HepG2 (cell line): ENCODE measurements at regions not wholly inside any gene's neighbourhood (a gene's known extent, or its start where the extent isn't known, plus 50 kb on each side); places are given as distances from the start of the nearest gene placed in this dataset.
"Not testable (repeated sequence)": the region's sequence is repeated elsewhere in the genome, so short reads cannot be mapped to it uniquely, and the experiment has no call there.

Experiments used
- ATAC-seq: fragments of 200-7000 bp; cut with Tn5 transposase; 3 replicates; pipeline ENCODE4 v1.9.1; 2020; ENCODE audit warnings: mild to moderate bottlenecking, moderate library complexity
- BruUV-seq: library from RNA; stranded (reverse); fragments of 400-500 nt; replicated peaks from 2 replicates; lab custom pipeline; 2021; lab: Mats Ljungman, UMichigan
- CTCF ChIA-PET: fragments of 300-600 bp; formaldehyde crosslinking; extraction: SDS; loops from one replicate; lab custom pipeline; 2021; ENCODE audit warnings: low total read pairs, inconsistent platforms, low intra/inter-chr PET ratio; lab: Yijun Ruan, JAX
- POLR2A ChIA-PET: fragments of 350-600 bp; sonication (Branson Sonifier 250); formaldehyde crosslinking; loops from one replicate; lab custom pipeline; 2020; ENCODE audit warnings: antibody characterized with exemption, inconsistent platforms; lab: Yijun Ruan, JAX
- DNase-seq: peaks from one replicate; pipeline ENCODE4 v3.0.0-alpha.2; 2015; ENCODE audit warnings: low spot score
- FAIRE-seq: peaks from 3 replicates; lab custom pipeline; 2011; peaks lifted over from hg19 to GRCh38; lab: Jason Lieb, UNC
- H2AFZ ChIP-seq: one replicate; pipeline ENCODE4 v1.6.1; 2011; ENCODE audit warnings: low read length, inconsistent platforms
- H3K27ac ChIP-seq: fragments of 300-600 bp; 3 replicates; pipeline ENCODE4 v1.8.0; 2011; ENCODE audit warnings: mixed run types, mild to moderate bottlenecking, mixed read lengths, low read length, inconsistent platforms; ENCODE audit not compliant: insufficient read depth; ENCODE audit errors: extremely low read length
- H3K27me3 ChIP-seq, 2 experiments: fragments of 200-600 bp in 1 of 2; 2 replicates in 1 of 2; 3 replicates in 1 of 2; pipeline versions ENCODE4 v1.6.0 to v1.8.0; 2011; ENCODE audit warnings: low read length in 2 of 2, mild to moderate bottlenecking in 2 of 2, moderate library complexity in 2 of 2, inconsistent platforms in 1 of 2; ENCODE audit not compliant: insufficient read depth in 2 of 2, control insufficient read depth in 1 of 2
- H3K36me3 ChIP-seq, 2 experiments: fragments of 200-600 bp in 1 of 2; replicated peaks in 1 of 2; 2 replicates in 1 of 2; 3 replicates in 1 of 2; pipeline versions ENCODE4 v1.5.1 to v1.8.0; 2011; ENCODE audit warnings: low read length in 2 of 2, inconsistent platforms in 1 of 2; ENCODE audit not compliant: insufficient read depth in 2 of 2, control insufficient read depth in 1 of 2
- H3K4me1 ChIP-seq: 2 replicates; pipeline ENCODE4 v1.5.1; 2012; ENCODE audit warnings: low read length, inconsistent platforms; ENCODE audit not compliant: insufficient read depth
- H3K4me2 ChIP-seq: 2 replicates; pipeline ENCODE4 v1.6.0; 2011; ENCODE audit warnings: low read depth, low read length, inconsistent platforms
- H3K4me3 ChIP-seq, 3 experiments: fragments of 200-600 bp in 1 of 3; sonication (generic), shearing (Covaris generic) in 1 of 3; replicated peaks in 1 of 3; 2 replicates each; pipeline ENCODE4 v1.5.1; 2011 to 2016; ENCODE audit warnings: low read length in 3 of 3, inconsistent platforms in 2 of 3, low read depth in 2 of 3, mild to moderate bottlenecking in 2 of 3, control low read depth in 1 of 3, mixed read lengths in 1 of 3; ENCODE audit not compliant: insufficient read depth in 1 of 3
- H3K79me2 ChIP-seq: one replicate; pipeline ENCODE4 v1.6.1; 2011; ENCODE audit warnings: low read length, inconsistent platforms; ENCODE audit not compliant: insufficient read depth
- H3K9ac ChIP-seq: 2 replicates; pipeline ENCODE4 v1.6.0; 2011; ENCODE audit warnings: mild to moderate bottlenecking, low read depth, low read length, inconsistent platforms; ENCODE audit not compliant: insufficient read depth
- H3K9me3 ChIP-seq: 2 replicates; pipeline ENCODE4 v1.5.1; 2012; ENCODE audit warnings: mild to moderate bottlenecking, low read length
- H4K20me1 ChIP-seq: 2 replicates; pipeline ENCODE4 v1.6.0; 2011; ENCODE audit warnings: inconsistent platforms, mild to moderate bottlenecking, low read length, moderate library complexity; ENCODE audit not compliant: insufficient read depth
- EEA1 ChIP-seq: sonication (generic); formaldehyde crosslinking; IDR thresholded peaks from 2 replicates; pipeline ENCODE4 v1.5.1; 2020; ENCODE audit warnings: mild to moderate bottlenecking, missing genetic modification reagents, borderline replicate concordance
- EP300 ChIP-seq, 3 experiments: sonication (generic) in 1 of 3; formaldehyde crosslinking in 1 of 3; IDR thresholded peaks; 2 replicates each; pipeline versions ENCODE4 v1.5.1 to v1.6.1; 2011 to 2020; ENCODE audit warnings: low read depth in 2 of 3, low read length in 2 of 3, borderline replicate concordance in 1 of 3, improper control_type of control experiment in 1 of 3, mild to moderate bottlenecking in 1 of 3, missing genetic modification reagents in 1 of 3, moderate library complexity in 1 of 3
- FIP1L1 ChIP-seq: fragments of 200-400 bp; formaldehyde crosslinking; IDR thresholded peaks from 2 replicates; pipeline ENCODE4 v1.6.1; 2018; ENCODE audit warnings: low read depth, mild to moderate bottlenecking, low read length, moderate library complexity, borderline replicate concordance; ENCODE audit not compliant: insufficient read depth
- FOXO1 ChIP-seq: sonication (generic); formaldehyde crosslinking; IDR thresholded peaks from 2 replicates; pipeline ENCODE4 v1.4.0; 2020; ENCODE audit warnings: missing genetic modification reagents
- GTF3A ChIP-seq: sonication (generic); formaldehyde crosslinking; conservative IDR thresholded peaks from 2 replicates; pipeline ENCODE4 v1.4.0; 2020; ENCODE audit warnings: mild to moderate bottlenecking, missing genetic modification reagents
- MIER2 ChIP-seq: IDR thresholded peaks from 2 replicates; pipeline ENCODE4 v1.6.1; 2016; ENCODE audit warnings: missing biosample characterization, missing genetic modification reagents
- PHF5A ChIP-seq: IDR thresholded peaks from one replicate; pipeline ENCODE4 v1.6.1; 2018; ENCODE audit warnings: low read depth, missing genetic modification reagents; ENCODE audit not compliant: unreplicated experiment
- SMARCE1 ChIP-seq: fragments of 450-650 bp; IDR thresholded peaks from 2 replicates; pipeline ENCODE4 v1.6.1; 2017; ENCODE audit warnings: borderline replicate concordance
- SP1 ChIP-seq, 2 experiments: fragments of 450-650 bp in 1 of 2; sonication (generic) in 1 of 2; formaldehyde crosslinking in 1 of 2; IDR thresholded peaks; 2 replicates each; pipeline versions ENCODE4 v1.4.0 to v1.6.1; 2016 to 2020; ENCODE audit warnings: missing genetic modification reagents in 1 of 2
- ZFP41 ChIP-seq: sonication (generic); formaldehyde crosslinking; IDR thresholded peaks from 2 replicates; pipeline ENCODE4 v1.4.0; 2020; ENCODE audit warnings: mild to moderate bottlenecking, missing genetic modification reagents, borderline replicate concordance
- ZKSCAN8 ChIP-seq: IDR thresholded peaks from 2 replicates; pipeline ENCODE4 v1.6.1; 2016; ENCODE audit warnings: borderline replicate concordance, missing genetic modification reagents, missing compliant biosample characterization
- ZNF136 ChIP-seq: sonication (generic); formaldehyde crosslinking; IDR thresholded peaks from 2 replicates; pipeline ENCODE4 v1.8.1; 2022; ENCODE audit warnings: low read depth, mild to moderate bottlenecking, moderate library complexity, missing genetic modification reagents
- ZNF263 ChIP-seq: sonication (generic); formaldehyde crosslinking; IDR thresholded peaks from 2 replicates; pipeline ENCODE4 v1.4.0; 2020; ENCODE audit warnings: missing genetic modification reagents
- ZNF34 ChIP-seq: sonication (generic); formaldehyde crosslinking; IDR thresholded peaks from 2 replicates; pipeline ENCODE4 v1.4.0; 2020; ENCODE audit warnings: mild to moderate bottlenecking, missing genetic modification reagents, borderline replicate concordance
- ZNF678 ChIP-seq: sonication (generic); formaldehyde crosslinking; IDR thresholded peaks from 2 replicates; pipeline ENCODE4 v1.4.0; 2020; ENCODE audit warnings: mild to moderate bottlenecking, missing genetic modification reagents
- ZNF720 ChIP-seq: sonication (generic); formaldehyde crosslinking; IDR thresholded peaks from 2 replicates; pipeline ENCODE4 v1.4.0; 2020; ENCODE audit warnings: missing genetic modification reagents
- ZSCAN20 ChIP-seq: sonication (generic); formaldehyde crosslinking; IDR thresholded peaks from 2 replicates; pipeline ENCODE4 v1.4.0; 2020; ENCODE audit warnings: missing genetic modification reagents, mild to moderate bottlenecking, borderline replicate concordance
- ZUFSP ChIP-seq: sonication (generic); formaldehyde crosslinking; IDR thresholded peaks from 2 replicates; pipeline ENCODE4 v1.9.0; 2021; ENCODE audit warnings: missing genetic modification reagents, mild to moderate bottlenecking, borderline replicate concordance
- WGBS: methylation state at CpG from one replicate; pipeline ENCODE4 v1.1.6; 2017; ENCODE audit warnings: low lambda C conversion rate; 5-methylcytosine and 5-hydroxymethylcytosine counted together
- in situ Hi-C: cut with HindIII; loops from 2 replicates; pipeline ENCODE4 v1.10.0; 2017; ENCODE audit warnings: low pct_unique_long_range_greater_than_20kb; ENCODE audit not compliant: extremely low pct_ligation_motif_present
- intact Hi-C: fragments of 100-400 bp; cut with micrococcal nuclease; formaldehyde crosslinking; loops from one replicate; pipeline ENCODE4 v1.10.0; 2022; ENCODE audit not compliant: unreplicated experiment

GRCh38 chr5:135743181-135743580, 91.3 kb upstream of the SLC25A48 start:
- Histone ChIP-seq H3K36me3 (no peaks in the 10 kb centered on the region), H4K20me1 (no peaks in the 10 kb centered on the region), H3K9me3 (peaks cover 16% of the 10 kb centered on the region), H3K27me3 (peaks cover 0 to 4% of the 10 kb centered on the region in 2 experiments; a peak in 1 of 5 replicates), H2AFZ (no peak overlapping the region), H3K27ac (no peak overlapping the region), H3K4me1 (no peaks in the 10 kb centered on the region), H3K9ac (no peak overlapping the region), H3K4me2 (no peak overlapping the region), H3K79me2 (no peaks in the 10 kb centered on the region), H3K4me3 (no peak overlapping the region)
- 58% methylated on average over 6 of the region's 6 CpGs for WGBS
- intact Hi-C loops: no loop called here
- no peak for FAIRE-seq
- no TSS peak for BruUV-seq
- TF ChIP-seq EEA1 (CRISPR knock-in tag) (no peak), MIER2 (CRISPR knock-in tag) (no peak), ZFP41 (CRISPR knock-in tag) (no peak), ZNF678 (CRISPR knock-in tag) (no peak), GTF3A (CRISPR knock-in tag) (no peak), ZNF136 (CRISPR knock-in tag) (no peak), ZUFSP (CRISPR knock-in tag) (no peak), FOXO1 (CRISPR knock-in tag) (no peak), ZNF34 (CRISPR knock-in tag) (no peak), ZNF720 (CRISPR knock-in tag) (no peak), SMARCE1 (no peak), EP300 (IDR thresholded peaks at IDR 0.05; ENCODE audit: low read depth in 2 of 2, low read length in 2 of 2) (no peak), EP300 (CRISPR knock-in tag; IDR thresholded peaks at IDR 0.05; ENCODE audit: borderline replicate concordance) (no peak), FIP1L1 (no peak), ZNF263 (CRISPR knock-in tag) (no peak), PHF5A (CRISPR knock-in tag) (no peak), ZSCAN20 (no peak), SP1 (IDR thresholded peaks at IDR 0.05) (no peak), SP1 (CRISPR knock-in tag; IDR thresholded peaks at IDR 0.05) (no peak), ZKSCAN8 (CRISPR knock-in tag) (no peak)
- ChIA-PET POLR2A (no interaction called here), CTCF (no interaction called here)
- DNase-seq: no peak
- no peak for ATAC-seq
- in situ Hi-C loops: loop anchor here (25.0 kb wide), 1 partner anchor 281 kb away; the partner anchor contains the start of gene TIFAB

DNA sequence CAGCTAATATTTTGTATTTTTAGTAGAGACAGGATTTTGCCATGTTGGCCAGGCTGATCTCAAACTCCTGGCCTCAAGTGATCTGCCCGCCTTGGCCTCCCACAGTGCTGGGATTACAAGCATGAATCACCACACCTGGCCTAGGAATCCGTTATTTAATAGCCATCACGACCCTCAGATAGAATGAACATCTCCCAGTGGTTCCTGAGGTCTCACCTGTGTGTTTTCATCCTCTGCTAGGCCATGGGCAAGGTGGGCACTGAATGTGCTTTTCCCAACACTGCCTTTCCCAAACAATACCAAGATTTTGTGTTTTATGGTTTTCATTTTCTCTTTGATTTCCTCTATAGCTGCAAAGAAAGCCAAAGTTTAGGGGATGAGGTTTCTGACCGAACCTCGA, 92.2 kb upstream of the SLC25A48 start:
- H3K27ac ChIP-seq, BruUV-seq, H3K4me2 ChIP-seq, H3K79me2 ChIP-seq, ATAC-seq, DNase-seq, intact Hi-C loops, H3K36me3 ChIP-seq, H2AFZ ChIP-seq, H3K4me3 ChIP-seq, H3K9ac ChIP-seq, FAIRE-seq, H3K4me1 ChIP-seq, H4K20me1 ChIP-seq, POLR2A ChIA-PET, CTCF ChIA-PET: not testable (repeated sequence)
- in situ Hi-C loops: loop anchor here (25.0 kb wide), 1 partner anchor 280 kb away; the partner anchor contains the start of gene TIFAB
- Histone ChIP-seq H3K27me3 (peaks cover 0 to 12% of the 10 kb centered on the region in 2 experiments; a peak in 2 of 5 replicates), H3K9me3 (peaks cover 16% of the 10 kb centered on the region)
- 6% methylated on average over 5 of the region's 5 CpGs for WGBS
